ENCODE measurements at regions not wholly inside any gene's neighbourhood (a gene's known extent, or its start where the extent isn't known, plus 50 kb on each side); places are given as distances from the start of the nearest gene placed in this dataset.

DNA sequence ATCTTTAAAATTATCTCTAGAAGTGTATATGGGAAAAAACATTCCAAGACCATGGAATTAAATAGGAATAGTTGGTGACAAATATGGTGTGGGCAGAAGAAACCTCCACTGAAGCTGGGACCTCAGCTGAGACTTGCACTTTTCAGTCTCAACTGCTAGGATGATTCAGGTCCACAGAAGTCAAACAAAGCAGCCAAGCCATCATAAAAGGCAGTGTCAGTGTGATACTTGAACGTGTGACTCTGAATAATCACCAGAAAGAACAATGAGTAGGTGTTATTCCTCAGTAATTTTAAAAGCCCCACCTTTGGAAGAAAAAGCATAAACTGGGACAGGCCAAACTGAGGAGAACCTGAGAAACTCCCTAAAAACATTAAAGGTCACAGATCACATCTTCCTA is 90.7 kb downstream of the ZNF281 start:
- Histone ChIP-seq H2BK120ac (ENCODE audit: low read depth, low read length) (no peak overlapping the region), H3K36me3 (ENCODE audit: control insufficient read depth in 1 of 2, insufficient read depth in 2 of 2, low read depth in 1 of 2, low read length in 2 of 2) (no peaks in the 10 kb centered on the region), H3K4me3 (ENCODE audit: insufficient read depth in 1 of 2, low read depth in 1 of 2, low read length in 2 of 2) (no peak overlapping the region), H2BK5ac (ENCODE audit: low read depth, low read length, poor library complexity, severe bottlenecking) (no peak overlapping the region), H4K91ac (ENCODE audit: low read length) (no peak overlapping the region), H3K27me3 (ENCODE audit: control insufficient read depth in 1 of 2, insufficient read depth in 1 of 2, low read length in 2 of 2) (no peaks in the 10 kb centered on the region), H3K27ac (ENCODE audit: low read length, poor library complexity, severe bottlenecking) (no peak overlapping the region), H3K4ac (ENCODE audit: low read depth in 1 of 2, low read length in 2 of 2) (no peak overlapping the region), H4K8ac (ENCODE audit: low read length) (no peak overlapping the region), H3K14ac (ENCODE audit: low read length in 2 of 2) (no peak overlapping the region), H3K23ac (ENCODE audit: low read length in 2 of 2) (no peak overlapping the region), H2BK12ac (ENCODE audit: low read length in 2 of 2) (no peak overlapping the region), H2AFZ (ENCODE audit: low read depth, low read length) (no peak overlapping the region), H3K9ac (ENCODE audit: low read length) (no peak overlapping the region), H3K4me1 (ENCODE audit: control insufficient read depth, insufficient read depth, low read depth, low read length) (peaks cover 4% of the 10 kb centered on the region), H2BK15ac (ENCODE audit: low read depth, poor library complexity, severe bottlenecking) (no peak overlapping the region), H3K9me3 (ENCODE audit: control insufficient read depth, low read length) (no peaks in the 10 kb centered on the region), H3K79me1 (replicated peaks; ENCODE audit: low read length, poor library complexity, severe bottlenecking) (no peaks in the 10 kb centered on the region), H2AK5ac (ENCODE audit: low read length, severe bottlenecking) (no peak overlapping the region), H3K18ac (ENCODE audit: low read depth in 1 of 2, low read length in 2 of 2) (no peak overlapping the region), H3K4me2 (ENCODE audit: low read length, poor library complexity, severe bottlenecking) (no peak overlapping the region)
- 100% methylated on average over 1 of the region's 1 CpG for WGBS
- no peak for DNase-seq

- no peak overlapping the region for H3K14ac ChIP-seq (ENCODE audit: low read length in 2 of 2)
- no peak overlapping the region for H2BK12ac ChIP-seq (ENCODE audit: low read length in 2 of 2)
- no peak overlapping the region for H2AK5ac ChIP-seq (ENCODE audit: low read length, severe bottlenecking)
- H3K27me3 ChIP-seq (ENCODE audit: control insufficient read depth in 1 of 2, insufficient read depth in 1 of 2, low read length in 2 of 2) = no peaks in the 10 kb centered on the region
- 57% methylated on average over 1 of the region's 2 CpGs for WGBS
- H4K91ac ChIP-seq (ENCODE audit: low read length) = no peak overlapping the region
- H3K4ac ChIP-seq (ENCODE audit: low read depth in 1 of 2, low read length in 2 of 2) = no peak overlapping the region
- DNase-seq = peak; percentile 54
- H3K23ac ChIP-seq (ENCODE audit: low read length in 2 of 2) = no peak overlapping the region
- H3K36me3 ChIP-seq (ENCODE audit: control insufficient read depth in 1 of 2, insufficient read depth in 2 of 2, low read depth in 1 of 2, low read length in 2 of 2) = no peaks in the 10 kb centered on the region
- H2AFZ ChIP-seq (ENCODE audit: low read depth, low read length) = no peak overlapping the region
- H2BK15ac ChIP-seq (ENCODE audit: low read depth, poor library complexity, severe bottlenecking) = no peak overlapping the region
- H3K18ac ChIP-seq (ENCODE audit: low read depth in 1 of 2, low read length in 2 of 2) = no peak overlapping the region
- no peak overlapping the region for H3K27ac ChIP-seq (ENCODE audit: low read length, poor library complexity, severe bottlenecking)
- no peak overlapping the region for H4K8ac ChIP-seq (ENCODE audit: low read length)
- no peak overlapping the region for H2BK120ac ChIP-seq (ENCODE audit: low read depth, low read length)
- H3K4me3 ChIP-seq (ENCODE audit: insufficient read depth in 1 of 2, low read depth in 1 of 2, low read length in 2 of 2) = no peak overlapping the region
- H3K79me1 ChIP-seq (replicated peaks; ENCODE audit: low read length, poor library complexity, severe bottlenecking) = no peaks in the 10 kb centered on the region
- H2BK5ac ChIP-seq (ENCODE audit: low read depth, low read length, poor library complexity, severe bottlenecking) = no peak overlapping the region
- no peak overlapping the region for H3K9ac ChIP-seq (ENCODE audit: low read length)
- no peaks in the 10 kb centered on the region for H3K9me3 ChIP-seq (ENCODE audit: control insufficient read depth, low read length)
- H3K4me1 ChIP-seq (ENCODE audit: control insufficient read depth, insufficient read depth, low read depth, low read length) = peaks cover 4% of the 10 kb centered on the region
- H3K4me2 ChIP-seq (ENCODE audit: low read length, poor library complexity, severe bottlenecking) = no peak overlapping the region
These were observed 92.6 kb downstream of the ZNF281 start for GRCh38 chr1:200317236-200317635.

- Histone ChIP-seq H2BK5ac (ENCODE audit: low read depth, low read length, poor library complexity, severe bottlenecking) (no peak overlapping the region), H3K18ac (ENCODE audit: low read depth in 1 of 2, low read length in 2 of 2) (no peak overlapping the region), H2BK12ac (ENCODE audit: low read length in 2 of 2) (no peak overlapping the region), H3K14ac (ENCODE audit: low read length in 2 of 2) (no peak overlapping the region), H3K4me1 (ENCODE audit: control insufficient read depth, insufficient read depth, low read depth, low read length) (peaks cover 4% of the 10 kb centered on the region), H3K9ac (ENCODE audit: low read length) (no peak overlapping the region), H3K36me3 (ENCODE audit: control insufficient read depth in 1 of 2, insufficient read depth in 2 of 2, low read depth in 1 of 2, low read length in 2 of 2) (no peaks in the 10 kb centered on the region), H3K4me3 (ENCODE audit: insufficient read depth in 1 of 2, low read depth in 1 of 2, low read length in 2 of 2) (no peak overlapping the region), H4K91ac (ENCODE audit: low read length) (no peak overlapping the region), H4K8ac (ENCODE audit: low read length) (no peak overlapping the region), H2AK5ac (ENCODE audit: low read length, severe bottlenecking) (peak overlapping the region; percentile 15), H3K27me3 (ENCODE audit: control insufficient read depth in 1 of 2, insufficient read depth in 1 of 2, low read length in 2 of 2) (no peaks in the 10 kb centered on the region), H3K4me2 (ENCODE audit: low read length, poor library complexity, severe bottlenecking) (peak overlapping the region; percentile 30), H3K9me3 (ENCODE audit: control insufficient read depth, low read length) (no peaks in the 10 kb centered on the region), H3K79me1 (replicated peaks; ENCODE audit: low read length, poor library complexity, severe bottlenecking) (no peaks in the 10 kb centered on the region), H3K27ac (ENCODE audit: low read length, poor library complexity, severe bottlenecking) (peak overlapping the region; percentile 17), H2AFZ (ENCODE audit: low read depth, low read length) (no peak overlapping the region), H2BK15ac (ENCODE audit: low read depth, poor library complexity, severe bottlenecking) (no peak overlapping the region), H3K4ac (ENCODE audit: low read depth in 1 of 2, low read length in 2 of 2) (no peak overlapping the region), H2BK120ac (ENCODE audit: low read depth, low read length) (no peak overlapping the region), H3K23ac (ENCODE audit: low read length in 2 of 2) (no peak overlapping the region)
- DNase-seq = no peak
- WGBS = 60% methylated on average over 7 of the region's 7 CpGs
These were observed 93.6 kb downstream of the ZNF281 start for GRCh38 chr1:200316148-200316803.

DNA sequence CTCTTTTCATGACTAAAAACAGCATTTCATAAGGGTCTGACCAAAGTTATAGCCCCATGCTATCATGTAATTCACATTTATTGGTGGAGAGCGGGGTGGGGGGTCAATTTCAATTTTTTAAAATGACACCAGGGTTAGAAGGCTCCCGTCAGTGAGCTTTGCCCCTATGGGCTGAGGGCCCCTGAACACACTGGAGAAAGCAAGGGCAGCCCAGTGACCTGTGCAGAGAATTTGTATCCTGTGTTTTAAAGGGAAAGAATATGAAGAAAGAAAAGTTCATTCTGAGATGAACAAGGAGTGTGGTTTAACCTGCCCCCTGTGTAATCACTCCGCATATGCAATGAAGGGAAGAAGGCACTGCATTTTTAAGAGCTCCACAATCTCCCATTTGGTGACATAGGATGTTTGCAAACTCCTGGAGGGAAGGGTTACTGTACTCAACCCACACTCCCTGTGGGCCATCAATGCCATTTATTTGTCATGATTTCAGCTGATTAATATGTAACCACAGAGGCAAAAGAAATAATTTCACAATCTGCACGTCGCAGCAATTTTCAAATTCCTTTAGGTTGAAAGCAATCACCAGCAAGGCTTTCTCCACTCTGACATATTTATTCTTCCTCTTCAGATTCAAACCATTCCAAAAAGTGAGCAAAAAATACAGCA is 95.6 kb downstream of the ZNF281 start:
- Histone ChIP-seq H2AFZ (ENCODE audit: low read depth, low read length) (no peak overlapping the region), H4K8ac (ENCODE audit: low read length) (no peak overlapping the region), H3K27ac (ENCODE audit: low read length, poor library complexity, severe bottlenecking) (peak overlapping the region; percentile 63), H4K91ac (ENCODE audit: low read length) (no peak overlapping the region), H2BK120ac (ENCODE audit: low read depth, low read length) (no peak overlapping the region), H2AK5ac (ENCODE audit: low read length, severe bottlenecking) (no peak overlapping the region), H3K4me3 (ENCODE audit: insufficient read depth in 1 of 2, low read depth in 1 of 2, low read length in 2 of 2) (no peak overlapping the region), H3K18ac (ENCODE audit: low read depth in 1 of 2, low read length in 2 of 2) (no peak overlapping the region), H3K14ac (ENCODE audit: low read length in 2 of 2) (no peak overlapping the region), H3K36me3 (ENCODE audit: control insufficient read depth in 1 of 2, insufficient read depth in 2 of 2, low read depth in 1 of 2, low read length in 2 of 2) (no peaks in the 10 kb centered on the region), H2BK15ac (ENCODE audit: low read depth, poor library complexity, severe bottlenecking) (no peak overlapping the region), H3K4me1 (ENCODE audit: control insufficient read depth, insufficient read depth, low read depth, low read length) (peaks cover 4% of the 10 kb centered on the region), H3K27me3 (ENCODE audit: control insufficient read depth in 1 of 2, insufficient read depth in 1 of 2, low read length in 2 of 2) (no peaks in the 10 kb centered on the region), H3K9ac (ENCODE audit: low read length) (peak overlapping the region; percentile 46), H3K4me2 (ENCODE audit: low read length, poor library complexity, severe bottlenecking) (peak overlapping the region; percentile 55), H3K4ac (ENCODE audit: low read depth in 1 of 2, low read length in 2 of 2) (no peak overlapping the region), H2BK5ac (ENCODE audit: low read depth, low read length, poor library complexity, severe bottlenecking) (no peak overlapping the region), H3K23ac (ENCODE audit: low read length in 2 of 2) (no peak overlapping the region), H3K9me3 (ENCODE audit: control insufficient read depth, low read length) (no peaks in the 10 kb centered on the region), H3K79me1 (replicated peaks; ENCODE audit: low read length, poor library complexity, severe bottlenecking) (no peaks in the 10 kb centered on the region), H2BK12ac (ENCODE audit: low read length in 2 of 2) (no peak overlapping the region)
- WGBS = 70% methylated on average over 5 of the region's 5 CpGs
- DNase-seq = peak; percentile 46

Measured in mesenchymal stem cell (in vitro differentiated cells and primary cell).